ENCODE measurements at regions not wholly inside any gene's neighbourhood (a gene's known extent, or its start where the extent isn't known, plus 50 kb on each side); places are given as distances from the start of the nearest gene placed in this dataset.

GRCh38 chr3:176005564-176005963, 1146.4 kb downstream of the NAALADL2 start:
- TF ChIP-seq EZH2phosphoT487 (IDR thresholded peaks at IDR 0.05; ENCODE audit: insufficient read depth, low read depth) (no peak), EZH2 (IDR thresholded peaks at IDR 0.05; ENCODE audit: insufficient read depth, poor library complexity, severe bottlenecking) (no peak)
